Upper lobe of left lung (tissue), 6 donors: ENCODE measurements at regions not wholly inside any gene's neighbourhood (a gene's known extent, or its start where the extent isn't known, plus 50 kb on each side); places are given as distances from the start of the nearest gene placed in this dataset.

Experiments
- ATAC-seq, 2 donors: fragments of 200-7000 bp; cut with Tn5 transposase; one replicate each; pipeline ENCODE4 v1.9.1; 2022; ENCODE audit warnings: mild to moderate bottlenecking in 2 of 2, moderate library complexity in 2 of 2; ENCODE audit not compliant: low FRiP score in 2 of 2
- DNase-seq, 2 donors: peaks; one replicate each; pipeline ENCODE4 v3.0.0-alpha.2; 2019 to 2020
- H3K27ac ChIP-seq, 4 donors: fragments of 200-600 bp; sonication (generic); one replicate each; pipeline ENCODE4 v1.5.1; 2016 to 2019
- H3K27me3 ChIP-seq, 4 donors: fragments of 200-600 bp; sonication (generic); one replicate each; pipeline ENCODE4 v1.5.1; 2017 to 2019
- H3K36me3 ChIP-seq, 4 donors: fragments of 200-600 bp; sonication (generic); one replicate each; pipeline ENCODE4 v1.5.1; 2016 to 2019
- H3K4me1 ChIP-seq, 4 donors: fragments of 200-600 bp; sonication (generic); one replicate each; pipeline ENCODE4 v1.5.1; 2018 to 2019
- H3K4me3 ChIP-seq, 4 donors: fragments of 200-600 bp; sonication (generic); one replicate each; pipeline ENCODE4 v1.5.1; 2017 to 2019; ENCODE audit warnings: mild to moderate bottlenecking in 2 of 4, moderate library complexity in 1 of 4
- H3K9me3 ChIP-seq, 4 donors: fragments of 200-600 bp; sonication (generic); one replicate each; pipeline ENCODE4 v1.5.1; 2018 to 2019
- EP300 ChIP-seq, 4 donors: sonication (generic); formaldehyde crosslinking; IDR thresholded peaks; one replicate each; pipeline ENCODE4 v1.5.1; 2017; ENCODE audit warnings: antibody characterized with exemption in 4 of 4, control low read depth in 2 of 4
- POLR2A ChIP-seq, 4 donors: fragments of 450-650 bp; IDR thresholded peaks; one replicate each; pipeline ENCODE4 v1.5.1; 2016 to 2017; ENCODE audit warnings: antibody characterized with exemption in 4 of 4, mild to moderate bottlenecking in 2 of 4
- POLR2AphosphoS5 ChIP-seq, 2 donors: sonication (generic); formaldehyde crosslinking; IDR thresholded peaks; one replicate each; pipeline ENCODE4 v1.5.1; 2017; ENCODE audit warnings: antibody characterized with exemption in 2 of 2
- WGBS, 2 donors: methylation state at CpG; one replicate each; pipeline ENCODE4 v1.1.5; 2017 to 2018; 5-methylcytosine and 5-hydroxymethylcytosine counted together
- TF ChIP-seq, protein P1 (sequence below), 6 experiments: fragments of 450-650 bp in 4 of 6; fragments of 200-600 bp in 2 of 6; sonication (generic) in 2 of 6; IDR thresholded peaks; one replicate each; pipeline ENCODE4 v1.5.1; 2016 to 2019; ENCODE audit warnings: antibody characterized with exemption in 6 of 6
- donor health status: DM: no; HTN: no; CAD: no; lungs with moderate emphysema.
- donor health status: DM: no; HTN: yes; CAD: no; lungs with severe emphysema.

DNA sequence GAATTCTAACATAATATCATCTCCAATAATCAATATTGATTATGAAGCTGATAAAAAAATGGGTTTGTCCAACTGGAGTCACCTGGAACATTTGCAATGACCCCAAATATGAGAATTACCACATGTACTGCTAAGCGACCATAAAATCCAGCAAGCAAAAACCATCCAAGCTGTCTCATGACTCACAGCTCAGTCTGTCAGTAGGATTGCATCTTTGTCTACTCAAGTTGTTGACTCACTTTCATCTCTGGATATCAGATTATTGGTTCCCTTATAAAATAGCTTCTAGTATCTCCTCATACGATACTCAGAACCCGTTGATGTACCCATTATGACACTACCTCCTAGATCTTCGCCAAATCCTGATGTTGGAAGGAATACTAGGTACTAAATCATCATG, 209.8 kb upstream of the ATP11B start:
- Histone ChIP-seq H3K27me3 (no peaks in the 10 kb centered on the region), H3K36me3 (no peaks in the 10 kb centered on the region), H3K9me3 (no peaks in the 10 kb centered on the region), H3K4me1 (no peaks in the 10 kb centered on the region), H3K27ac (no peak overlapping the region), H3K4me3 (no peak overlapping the region)
- TF ChIP-seq EP300 (IDR thresholded peaks at IDR 0.05) (no peak), POLR2A (IDR thresholded peaks at IDR 0.05) (no peak), POLR2AphosphoS5 (IDR thresholded peaks at IDR 0.05) (no peak)
- TF ChIP-seq, protein P1, sequence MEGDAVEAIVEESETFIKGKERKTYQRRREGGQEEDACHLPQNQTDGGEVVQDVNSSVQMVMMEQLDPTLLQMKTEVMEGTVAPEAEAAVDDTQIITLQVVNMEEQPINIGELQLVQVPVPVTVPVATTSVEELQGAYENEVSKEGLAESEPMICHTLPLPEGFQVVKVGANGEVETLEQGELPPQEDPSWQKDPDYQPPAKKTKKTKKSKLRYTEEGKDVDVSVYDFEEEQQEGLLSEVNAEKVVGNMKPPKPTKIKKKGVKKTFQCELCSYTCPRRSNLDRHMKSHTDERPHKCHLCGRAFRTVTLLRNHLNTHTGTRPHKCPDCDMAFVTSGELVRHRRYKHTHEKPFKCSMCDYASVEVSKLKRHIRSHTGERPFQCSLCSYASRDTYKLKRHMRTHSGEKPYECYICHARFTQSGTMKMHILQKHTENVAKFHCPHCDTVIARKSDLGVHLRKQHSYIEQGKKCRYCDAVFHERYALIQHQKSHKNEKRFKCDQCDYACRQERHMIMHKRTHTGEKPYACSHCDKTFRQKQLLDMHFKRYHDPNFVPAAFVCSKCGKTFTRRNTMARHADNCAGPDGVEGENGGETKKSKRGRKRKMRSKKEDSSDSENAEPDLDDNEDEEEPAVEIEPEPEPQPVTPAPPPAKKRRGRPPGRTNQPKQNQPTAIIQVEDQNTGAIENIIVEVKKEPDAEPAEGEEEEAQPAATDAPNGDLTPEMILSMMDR (IDR thresholded peaks at IDR 0.05): no peak
- WGBS, 2 donors: 81 to 82% methylated on average over 4 of the region's 4 CpGs
- DNase-seq (no peak), ATAC-seq (no peak)

DNA sequence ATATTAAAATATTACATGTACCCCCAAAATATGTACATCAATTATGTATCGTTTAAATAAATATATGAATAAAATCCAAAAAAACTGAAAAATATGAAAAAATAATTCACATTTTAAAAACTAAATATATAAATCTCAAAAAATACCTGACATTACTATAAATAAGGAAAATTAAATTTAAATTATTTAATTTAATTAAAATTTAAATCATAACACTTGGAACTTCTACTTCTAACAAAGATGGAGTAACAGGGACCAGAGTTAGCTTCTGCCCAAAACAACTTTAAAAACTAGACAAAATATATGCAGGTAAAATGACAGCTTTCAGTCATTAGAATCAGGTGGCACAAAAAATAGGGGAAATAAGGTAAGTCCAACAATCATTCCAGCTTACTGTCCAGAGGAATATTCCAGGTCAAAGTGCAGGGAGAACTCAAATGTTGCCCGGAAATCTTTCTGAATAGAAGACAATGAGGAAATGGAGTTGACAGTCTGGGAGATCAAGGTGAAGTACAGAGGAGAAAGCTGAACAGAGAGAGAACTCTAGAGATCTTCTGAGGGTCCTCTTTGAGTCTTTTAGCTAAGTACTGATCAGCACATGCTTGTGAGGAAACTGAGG, 207.7 kb upstream of the ATP11B start:
- no peaks in the 10 kb centered on the region for H3K9me3 ChIP-seq
- no peak for DNase-seq
- H3K4me3 ChIP-seq: no peak overlapping the region
- TF ChIP-seq, protein P1 (IDR thresholded peaks at IDR 0.05): no peak
- TF ChIP-seq POLR2AphosphoS5 (IDR thresholded peaks at IDR 0.05): no peak
- TF ChIP-seq POLR2A (IDR thresholded peaks at IDR 0.05): no peak
- TF ChIP-seq EP300 (IDR thresholded peaks at IDR 0.05): no peak
- H3K4me1 ChIP-seq: no peaks in the 10 kb centered on the region
- ATAC-seq: no peak
- no peak overlapping the region for H3K27ac ChIP-seq
- H3K36me3 ChIP-seq: no peaks in the 10 kb centered on the region
- 84 to 93% methylated on average over 2 of the region's 2 CpGs for WGBS, 2 donors
- H3K27me3 ChIP-seq: no peaks in the 10 kb centered on the region

GRCh38 chr3:182592747-182593146, 200.6 kb upstream of the ATP11B start:
- no peak overlapping the region for H3K27ac ChIP-seq

GRCh38 chr3:182596676-182597410, 196.5 kb upstream of the ATP11B start:
- no peak for ATAC-seq
- no peak for TF ChIP-seq EP300 (IDR thresholded peaks at IDR 0.05)
- no peak for TF ChIP-seq POLR2AphosphoS5 (IDR thresholded peaks at IDR 0.05)
- TF ChIP-seq, protein P1 (IDR thresholded peaks at IDR 0.05): no peak
- TF ChIP-seq POLR2A (IDR thresholded peaks at IDR 0.05): no peak
- H3K4me3 ChIP-seq: no peak overlapping the region
- no peaks in the 10 kb centered on the region for H3K27me3 ChIP-seq
- H3K4me1 ChIP-seq: no peaks in the 10 kb centered on the region
- DNase-seq: no peak
- H3K36me3 ChIP-seq: no peaks in the 10 kb centered on the region
- no peak overlapping the region for H3K27ac ChIP-seq
- H3K9me3 ChIP-seq: no peaks in the 10 kb centered on the region
- 75 to 81% methylated on average over 17 of the region's 17 CpGs for WGBS, 2 donors

More at GRCh38 chr3:182592747-182593146, 200.6 kb upstream of the ATP11B start:
- DNase-seq: no peak
- no peaks in the 10 kb centered on the region for H3K4me1 ChIP-seq
- ATAC-seq: no peak
- no peaks in the 10 kb centered on the region for H3K9me3 ChIP-seq
- TF ChIP-seq POLR2AphosphoS5 (IDR thresholded peaks at IDR 0.05) (no peak), EP300 (IDR thresholded peaks at IDR 0.05) (no peak), POLR2A (IDR thresholded peaks at IDR 0.05) (no peak)
- TF ChIP-seq, protein P1 (IDR thresholded peaks at IDR 0.05): no peak
- H3K27me3 ChIP-seq: no peaks in the 10 kb centered on the region
- no peaks in the 10 kb centered on the region for H3K36me3 ChIP-seq
- no peak overlapping the region for H3K4me3 ChIP-seq
- 81 to 88% methylated on average over 3 of the region's 3 CpGs for WGBS, 2 donors
